Muscle layer of colon (tissue), 2 donors: ENCODE measurements at regions not wholly inside any gene's neighbourhood (a gene's known extent, or its start where the extent isn't known, plus 50 kb on each side); places are given as distances from the start of the nearest gene placed in this dataset.
"Not testable (repeated sequence)": the region's sequence is repeated elsewhere in the genome, so short reads cannot be mapped to it uniquely, and the experiment has no call there.

Source experiments
- H3K27ac ChIP-seq: one replicate; pipeline ENCODE4 v1.7.0; 2013; ENCODE audit warnings: low read depth, mild to moderate bottlenecking, low read length, moderate library complexity
- H3K27me3 ChIP-seq, 2 donors: one replicate each; pipeline ENCODE4 v1.7.0; 2013; ENCODE audit warnings: low read length in 2 of 2, mild to moderate bottlenecking in 2 of 2; ENCODE audit not compliant: insufficient read depth in 2 of 2, control insufficient read depth in 1 of 2
- H3K36me3 ChIP-seq: one replicate; pipeline ENCODE4 v1.7.0; 2013; ENCODE audit warnings: mild to moderate bottlenecking, low read length; ENCODE audit not compliant: insufficient read depth
- H3K4me1 ChIP-seq: one replicate; pipeline ENCODE4 v1.7.0; 2013; ENCODE audit warnings: mild to moderate bottlenecking, low read length; ENCODE audit not compliant: insufficient read depth
- H3K4me3 ChIP-seq, 2 donors: one replicate each; pipeline ENCODE4 v1.7.0; 2013; ENCODE audit warnings: low read length in 2 of 2, low read depth in 1 of 2, mild to moderate bottlenecking in 1 of 2, moderate library complexity in 1 of 2
- H3K9ac ChIP-seq: one replicate; pipeline ENCODE4 v1.7.0; 2013; ENCODE audit warnings: low read length
- H3K9me3 ChIP-seq: one replicate; pipeline ENCODE4 v1.7.0; 2013; ENCODE audit warnings: mild to moderate bottlenecking, low read length
- donor health status: abdominal sarcoma.
- donor health status: Adenocarcinoma of cecum.

GRCh38 chr15:31507573-31507972 is 180.9 kb downstream of the KLF13 start:
- not testable (repeated sequence) for H3K27ac ChIP-seq, H3K36me3 ChIP-seq, H3K4me1 ChIP-seq, H3K4me3 ChIP-seq, H3K9ac ChIP-seq, H3K9me3 ChIP-seq, H3K27me3 ChIP-seq

DNA sequence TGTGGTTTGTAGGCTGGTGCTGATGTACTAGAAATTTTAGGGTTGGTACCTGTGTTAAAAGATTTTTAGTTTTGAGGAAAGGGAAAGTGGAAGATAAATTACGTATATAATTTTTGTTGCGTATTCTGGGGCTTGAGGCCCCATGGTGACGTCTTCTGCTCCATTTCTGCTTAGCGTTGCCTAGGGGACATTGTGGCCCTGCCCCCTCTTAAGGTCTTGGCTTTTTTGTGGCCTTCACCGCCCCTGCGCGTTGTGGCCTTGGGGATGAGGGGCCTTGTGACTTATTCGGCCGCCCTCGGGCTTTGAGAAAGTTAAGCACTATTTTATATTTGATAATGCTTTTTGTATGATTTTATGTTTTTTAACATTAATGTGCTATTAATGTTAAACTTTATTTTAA is 182.0 kb downstream of the KLF13 start:
- Histone ChIP-seq H3K27me3 (no peaks in the 10 kb centered on the region), H3K36me3 (no peaks in the 10 kb centered on the region), H3K9me3 (no peaks in the 10 kb centered on the region), H3K4me3 (no peak overlapping the region), H3K4me1 (no peaks in the 10 kb centered on the region), H3K9ac (no peak overlapping the region), H3K27ac (no peak overlapping the region)

DNA sequence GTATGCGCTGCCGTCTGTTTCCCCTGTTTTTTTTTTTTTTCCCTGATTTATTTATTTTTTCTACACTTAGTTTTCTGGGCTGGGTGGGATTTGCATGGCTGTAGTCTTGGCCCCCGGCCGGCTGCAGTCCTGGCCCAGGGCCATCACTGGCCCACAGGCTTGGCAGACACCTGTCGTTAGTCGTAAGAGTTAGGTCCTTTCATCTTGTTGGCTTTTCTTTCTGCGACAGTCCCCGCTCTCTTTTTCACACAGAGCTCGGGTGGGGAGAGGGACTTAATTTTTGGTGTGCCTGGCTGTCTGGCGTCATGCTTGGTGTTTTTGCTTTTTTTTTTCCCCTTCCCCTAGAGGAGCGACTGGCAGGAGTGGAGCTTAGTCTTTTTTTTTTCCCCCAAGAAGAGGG is 183.4 kb downstream of the KLF13 start:
- Histone ChIP-seq H3K4me1 (no peaks in the 10 kb centered on the region), H3K27ac (no peak overlapping the region), H3K36me3 (no peaks in the 10 kb centered on the region), H3K9ac (no peak overlapping the region), H3K4me3 (no peak overlapping the region), H3K9me3 (no peaks in the 10 kb centered on the region), H3K27me3 (no peaks in the 10 kb centered on the region)

GRCh38 chr15:31511707-31512310 is 185.2 kb downstream of the KLF13 start:
- no peak overlapping the region for H3K4me3 ChIP-seq
- no peaks in the 10 kb centered on the region for H3K27me3 ChIP-seq
- no peaks in the 10 kb centered on the region for H3K9me3 ChIP-seq
- no peaks in the 10 kb centered on the region for H3K36me3 ChIP-seq
- no peak overlapping the region for H3K9ac ChIP-seq
- no peak overlapping the region for H3K27ac ChIP-seq
- H3K4me1 ChIP-seq, result no peaks in the 10 kb centered on the region

GRCh38 chr15:31513178-31513577 is 186.5 kb downstream of the KLF13 start:
- no peaks in the 10 kb centered on the region for H3K9me3 ChIP-seq
- H3K4me1 ChIP-seq, result no peaks in the 10 kb centered on the region
- no peaks in the 10 kb centered on the region for H3K36me3 ChIP-seq
- H3K9ac ChIP-seq, result no peak overlapping the region
- no peak overlapping the region for H3K27ac ChIP-seq
- H3K4me3 ChIP-seq, result no peak overlapping the region
- no peaks in the 10 kb centered on the region for H3K27me3 ChIP-seq

- Histone ChIP-seq H3K36me3 (no peaks in the 10 kb centered on the region), H3K9me3 (no peaks in the 10 kb centered on the region), H3K27ac (no peak overlapping the region), H3K27me3 (no peaks in the 10 kb centered on the region), H3K4me1 (no peaks in the 10 kb centered on the region), H3K4me3 (no peak overlapping the region), H3K9ac (no peak overlapping the region)
Measured at GRCh38 chr15:31516440-31516839, 189.8 kb downstream of the KLF13 start.

GRCh38 chr15:31516874-31517273 is 190.2 kb downstream of the KLF13 start:
- Histone ChIP-seq H3K4me1 (no peaks in the 10 kb centered on the region), H3K9me3 (no peaks in the 10 kb centered on the region), H3K9ac (no peak overlapping the region), H3K36me3 (no peaks in the 10 kb centered on the region), H3K4me3 (no peak overlapping the region), H3K27ac (no peak overlapping the region), H3K27me3 (no peaks in the 10 kb centered on the region)

GRCh38 chr15:31517711-31518110 is 191.1 kb downstream of the KLF13 start:
- H3K27ac ChIP-seq, result no peak overlapping the region
- H3K36me3 ChIP-seq, result no peaks in the 10 kb centered on the region
- H3K9me3 ChIP-seq, result no peaks in the 10 kb centered on the region
- H3K4me1 ChIP-seq, result no peaks in the 10 kb centered on the region
- no peaks in the 10 kb centered on the region for H3K27me3 ChIP-seq
- no peak overlapping the region for H3K4me3 ChIP-seq
- H3K9ac ChIP-seq, result no peak overlapping the region

- no peaks in the 10 kb centered on the region for H3K36me3 ChIP-seq
- no peaks in the 10 kb centered on the region for H3K4me1 ChIP-seq
- H3K27me3 ChIP-seq, result no peaks in the 10 kb centered on the region
- no peak overlapping the region for H3K27ac ChIP-seq
- no peak overlapping the region for H3K4me3 ChIP-seq
- no peak overlapping the region for H3K9ac ChIP-seq
- no peaks in the 10 kb centered on the region for H3K9me3 ChIP-seq
Measured at GRCh38 chr15:31522028-31522427, 195.4 kb downstream of the KLF13 start.

DNA sequence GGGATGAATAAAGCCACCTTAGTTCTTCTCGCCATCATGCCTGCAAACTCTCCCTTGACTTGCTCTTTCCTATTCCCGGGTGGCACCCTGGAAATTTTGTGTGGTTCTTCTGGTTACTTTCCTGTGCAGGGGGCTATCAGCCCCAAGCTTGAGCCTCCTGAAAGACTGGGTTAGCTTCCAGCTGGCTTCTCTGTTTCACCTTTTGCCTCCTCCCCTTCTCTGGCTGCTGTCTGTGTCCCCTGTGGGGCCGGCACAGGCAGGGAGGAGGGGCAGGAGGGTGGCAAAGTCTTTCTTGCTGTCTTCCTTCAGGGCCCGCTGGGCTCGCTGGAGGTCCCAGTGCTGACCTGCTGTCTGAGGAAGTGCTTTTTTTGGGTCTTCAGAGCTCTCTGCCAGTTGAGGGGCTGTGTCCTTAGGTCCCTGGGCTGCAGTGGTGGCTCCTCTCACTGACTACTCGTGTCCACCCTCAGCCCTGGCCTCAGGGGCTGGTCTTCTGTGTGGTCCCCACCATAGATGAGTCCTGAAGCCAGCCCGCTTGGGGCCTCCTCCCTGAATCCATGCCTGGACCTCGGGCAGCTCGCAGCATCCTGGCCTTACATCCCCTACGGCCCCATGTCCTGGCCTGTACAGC is 196.5 kb downstream of the KLF13 start:
- Histone ChIP-seq H3K27ac (no peak overlapping the region), H3K9me3 (no peaks in the 10 kb centered on the region), H3K27me3 (no peaks in the 10 kb centered on the region), H3K4me3 (no peak overlapping the region), H3K4me1 (no peaks in the 10 kb centered on the region), H3K9ac (no peak overlapping the region), H3K36me3 (no peaks in the 10 kb centered on the region)

DNA sequence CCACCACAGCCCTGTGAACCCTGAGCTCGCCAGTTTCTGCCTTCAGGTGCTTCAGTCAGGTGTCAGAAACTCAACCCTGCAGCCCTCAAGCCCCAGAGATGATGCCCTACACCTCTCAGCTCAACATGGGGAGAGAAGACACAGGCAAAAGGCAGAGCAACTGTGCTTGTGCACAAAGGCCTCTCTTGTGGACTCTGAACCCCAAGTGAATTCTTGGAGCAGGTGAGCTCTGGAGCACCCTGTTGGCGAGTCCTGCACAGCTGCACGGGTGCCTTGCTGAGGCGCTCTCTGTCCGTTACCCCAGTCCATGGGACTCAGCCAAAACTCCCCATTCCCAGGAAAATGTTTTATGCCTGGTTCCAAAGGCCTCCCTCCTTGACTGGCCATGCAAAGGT is 197.0 kb downstream of the KLF13 start:
- H3K9ac ChIP-seq, result no peak overlapping the region
- no peaks in the 10 kb centered on the region for H3K36me3 ChIP-seq
- no peak overlapping the region for H3K4me3 ChIP-seq
- no peaks in the 10 kb centered on the region for H3K4me1 ChIP-seq
- H3K9me3 ChIP-seq, result no peaks in the 10 kb centered on the region
- H3K27me3 ChIP-seq, result no peaks in the 10 kb centered on the region
- H3K27ac ChIP-seq, result no peak overlapping the region

- no peak overlapping the region for H3K27ac ChIP-seq
- H3K27me3 ChIP-seq, result no peaks in the 10 kb centered on the region
- H3K36me3 ChIP-seq, result no peaks in the 10 kb centered on the region
Measured at GRCh38 chr15:31525185-31525695, 198.6 kb downstream of the KLF13 start.

More at GRCh38 chr15:31525185-31525695, 198.6 kb downstream of the KLF13 start:
- Histone ChIP-seq H3K9me3 (no peaks in the 10 kb centered on the region), H3K9ac (no peak overlapping the region), H3K4me1 (no peaks in the 10 kb centered on the region), H3K4me3 (no peak overlapping the region)
